IgD-negative memory B cell (primary cell): ENCODE measurements at regions not wholly inside any gene's neighbourhood (a gene's known extent, or its start where the extent isn't known, plus 50 kb on each side); places are given as distances from the start of the nearest gene placed in this dataset.

Source experiments
- H3K27ac Mint-ChIP-seq, 3 donors: one replicate each; pipeline ENCODE4 v1.8.0; 2020 to 2022; ENCODE audit warnings: mild to moderate bottlenecking in 3 of 3, mixed read lengths in 3 of 3, moderate library complexity in 1 of 3
- H3K27me3 Mint-ChIP-seq: one replicate; pipeline ENCODE4 v1.8.0; 2021; ENCODE audit warnings: mixed read lengths
- H3K36me3 Mint-ChIP-seq: one replicate; pipeline ENCODE4 v1.8.0; 2020; ENCODE audit warnings: mild to moderate bottlenecking, mixed read lengths
- H3K4me1 Mint-ChIP-seq, 3 donors: one replicate each; pipeline ENCODE4 v1.8.0; 2020 to 2022; ENCODE audit warnings: mixed read lengths in 3 of 3, mild to moderate bottlenecking in 1 of 3
- H3K4me3 Mint-ChIP-seq, 4 donors: one replicate each; pipeline ENCODE4 v1.8.0; 2020 to 2022; ENCODE audit warnings: mild to moderate bottlenecking in 4 of 4, mixed read lengths in 4 of 4, moderate library complexity in 3 of 4
- H3K9me3 Mint-ChIP-seq, 3 donors: one replicate each; pipeline ENCODE4 v1.8.0; 2020 to 2021; ENCODE audit warnings: mixed read lengths in 3 of 3, mild to moderate bottlenecking in 1 of 3

GRCh38 chr10:29081951-29082685, 206.8 kb upstream of the LYZL1 start:
- peaks cover 2% of the 10 kb centered on the region for H3K27me3 Mint-ChIP-seq
- no peaks in the 10 kb centered on the region for H3K36me3 Mint-ChIP-seq
- no peak overlapping the region for H3K27ac Mint-ChIP-seq
- H3K4me1 Mint-ChIP-seq = no peaks in the 10 kb centered on the region
- H3K9me3 Mint-ChIP-seq = peaks cover 3 to 5% (median 3%) of the 10 kb centered on the region in 3 donors
- no peak overlapping the region for H3K4me3 Mint-ChIP-seq

DNA sequence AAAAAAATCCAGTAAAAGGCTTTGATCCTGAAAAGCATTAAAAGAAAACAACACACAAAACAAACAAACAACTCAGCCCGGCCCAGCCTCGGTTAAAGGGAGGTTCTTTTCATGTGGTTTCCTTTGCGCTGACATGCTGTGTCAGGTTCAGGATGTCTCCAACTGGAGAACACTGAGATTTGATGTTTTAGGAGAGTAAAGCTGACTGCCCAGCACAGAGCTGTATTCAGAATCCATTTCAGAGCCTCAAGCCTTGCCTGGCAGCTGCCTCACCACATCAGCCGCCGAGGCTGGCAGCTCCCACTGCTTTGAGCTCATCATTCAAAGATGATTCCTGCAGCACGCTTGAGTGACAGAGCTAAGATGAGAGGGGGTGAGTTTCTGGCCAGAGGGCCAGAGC, 205.8 kb upstream of the LYZL1 start:
- Mint-ChIP-seq H3K27ac (no peak overlapping the region), H3K27me3 (peaks cover 2% of the 10 kb centered on the region), H3K4me3 (no peak overlapping the region), H3K36me3 (no peaks in the 10 kb centered on the region), H3K9me3 (peaks cover 3 to 7% (median 5%) of the 10 kb centered on the region in 3 donors), H3K4me1 (no peaks in the 10 kb centered on the region)

GRCh38 chr10:29084681-29085307, 204.1 kb upstream of the LYZL1 start:
- Mint-ChIP-seq H3K36me3 (no peaks in the 10 kb centered on the region), H3K4me1 (no peaks in the 10 kb centered on the region), H3K27me3 (peaks cover 2% of the 10 kb centered on the region), H3K9me3 (peaks cover 3 to 7% (median 3%) of the 10 kb centered on the region in 3 donors), H3K27ac (no peak overlapping the region), H3K4me3 (no peak overlapping the region)

GRCh38 chr10:29089091-29089490, 199.8 kb upstream of the LYZL1 start:
- Mint-ChIP-seq H3K4me3 (no peak overlapping the region), H3K27me3 (no peaks in the 10 kb centered on the region), H3K27ac (no peak overlapping the region), H3K36me3 (no peaks in the 10 kb centered on the region), H3K9me3 (peaks cover 0 to 4% (median 3%) of the 10 kb centered on the region in 3 donors), H3K4me1 (no peaks in the 10 kb centered on the region)

GRCh38 chr10:29096303-29096824, 192.5 kb upstream of the LYZL1 start:
- Mint-ChIP-seq H3K4me1 (no peaks in the 10 kb centered on the region), H3K27me3 (no peaks in the 10 kb centered on the region), H3K9me3 (peaks cover 0 to 11% (median 2%) of the 10 kb centered on the region in 3 donors), H3K4me3 (no peak overlapping the region), H3K36me3 (peaks cover 2% of the 10 kb centered on the region), H3K27ac (no peak overlapping the region)

GRCh38 chr10:29098423-29098822, 190.4 kb upstream of the LYZL1 start:
- peaks cover 0 to 11% (median 2%) of the 10 kb centered on the region in 3 donors for H3K9me3 Mint-ChIP-seq
- peaks cover 2% of the 10 kb centered on the region for H3K36me3 Mint-ChIP-seq
- no peak overlapping the region for H3K4me3 Mint-ChIP-seq
- no peak overlapping the region for H3K27ac Mint-ChIP-seq
- no peaks in the 10 kb centered on the region for H3K27me3 Mint-ChIP-seq
- no peaks in the 10 kb centered on the region for H3K4me1 Mint-ChIP-seq

DNA sequence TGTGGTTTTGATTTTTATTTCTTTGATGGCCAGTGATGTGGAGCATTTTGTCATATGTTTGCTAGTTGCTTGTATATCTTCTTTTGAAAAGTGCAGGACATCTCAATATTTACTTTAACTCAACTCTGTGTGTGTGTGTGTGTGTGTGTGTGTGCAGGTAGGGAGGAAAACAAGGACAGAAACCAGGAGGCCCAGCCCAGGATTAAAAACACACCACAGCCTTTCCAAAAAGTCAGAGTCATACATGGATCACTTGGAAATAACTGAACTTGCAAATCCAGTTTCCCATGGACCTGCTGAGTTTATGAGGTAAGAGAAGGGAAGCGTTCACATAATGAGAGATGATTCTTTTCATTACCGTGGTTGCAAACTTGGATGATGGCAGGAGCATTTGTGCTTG, 189.9 kb upstream of the LYZL1 start:
- H3K4me1 Mint-ChIP-seq = no peaks in the 10 kb centered on the region
- no peak overlapping the region for H3K4me3 Mint-ChIP-seq
- no peaks in the 10 kb centered on the region for H3K27me3 Mint-ChIP-seq
- peaks cover 0 to 11% (median 2%) of the 10 kb centered on the region in 3 donors for H3K9me3 Mint-ChIP-seq
- H3K27ac Mint-ChIP-seq = no peak overlapping the region
- peaks cover 2% of the 10 kb centered on the region for H3K36me3 Mint-ChIP-seq

GRCh38 chr10:29099415-29099814, 189.5 kb upstream of the LYZL1 start:
- H3K4me3 Mint-ChIP-seq = no peak overlapping the region
- H3K9me3 Mint-ChIP-seq = peaks cover 0 to 11% (median 2%) of the 10 kb centered on the region in 3 donors
- no peaks in the 10 kb centered on the region for H3K27me3 Mint-ChIP-seq
- H3K36me3 Mint-ChIP-seq = peaks cover 2% of the 10 kb centered on the region
- H3K27ac Mint-ChIP-seq = no peak overlapping the region
- no peaks in the 10 kb centered on the region for H3K4me1 Mint-ChIP-seq

GRCh38 chr10:29100505-29100904, 188.4 kb upstream of the LYZL1 start:
- peaks cover 2% of the 10 kb centered on the region for H3K36me3 Mint-ChIP-seq
- no peaks in the 10 kb centered on the region for H3K27me3 Mint-ChIP-seq
- H3K9me3 Mint-ChIP-seq = peaks cover 0 to 10% (median 2%) of the 10 kb centered on the region in 3 donors
- H3K4me3 Mint-ChIP-seq = no peak overlapping the region
- no peaks in the 10 kb centered on the region for H3K4me1 Mint-ChIP-seq
- no peak overlapping the region for H3K27ac Mint-ChIP-seq

DNA sequence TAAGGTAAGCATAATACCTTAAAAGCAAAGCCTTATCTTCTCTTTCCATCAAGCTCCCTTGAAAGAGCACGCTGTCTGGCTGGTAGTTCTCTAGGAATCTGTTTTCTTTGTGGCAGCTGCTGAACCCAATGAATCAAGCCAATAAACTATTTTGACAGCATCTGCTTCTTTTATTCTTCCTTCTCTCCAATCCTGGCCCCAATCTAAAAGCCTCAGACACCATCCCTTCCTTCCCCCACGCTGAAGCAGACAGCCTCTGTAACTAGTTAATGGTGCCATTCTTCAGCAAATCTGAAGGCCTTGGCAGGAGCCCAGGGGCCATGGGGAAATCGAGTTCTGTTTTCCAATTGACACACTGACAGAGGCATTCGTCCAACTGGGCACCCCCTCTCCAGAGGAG, 186.6 kb upstream of the LYZL1 start:
- no peaks in the 10 kb centered on the region for H3K4me1 Mint-ChIP-seq
- peaks cover 0 to 8% (median under 1%) of the 10 kb centered on the region in 3 donors for H3K9me3 Mint-ChIP-seq
- H3K4me3 Mint-ChIP-seq = no peak overlapping the region
- H3K27me3 Mint-ChIP-seq = no peaks in the 10 kb centered on the region
- H3K27ac Mint-ChIP-seq = no peak overlapping the region
- H3K36me3 Mint-ChIP-seq = peaks cover 2% of the 10 kb centered on the region

DNA sequence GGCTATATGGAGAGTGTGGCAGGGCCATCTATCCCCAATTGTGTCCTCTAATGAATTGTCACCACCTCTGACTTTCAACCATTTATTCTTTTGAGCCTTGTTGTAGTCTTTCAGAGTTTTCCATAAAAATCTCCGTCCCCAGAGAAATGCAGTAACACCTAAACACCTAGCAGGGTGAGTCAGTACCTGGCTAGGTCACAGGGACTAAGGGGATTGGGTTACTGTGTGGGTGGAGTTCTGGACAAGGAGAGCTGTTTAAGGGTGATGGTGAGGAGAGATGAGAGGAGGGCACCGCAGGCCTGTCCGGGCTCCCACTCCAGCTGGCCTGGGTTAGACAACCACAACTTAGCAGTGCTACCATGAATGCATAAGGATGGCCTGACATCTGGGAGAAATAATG, 186.2 kb upstream of the LYZL1 start:
- Mint-ChIP-seq H3K27ac (no peak overlapping the region), H3K9me3 (peaks cover 0 to 8% (median 0%) of the 10 kb centered on the region in 3 donors), H3K27me3 (no peaks in the 10 kb centered on the region), H3K4me3 (no peak overlapping the region), H3K4me1 (no peaks in the 10 kb centered on the region), H3K36me3 (peaks cover 2% of the 10 kb centered on the region)

GRCh38 chr10:29104661-29105399, 184.0 kb upstream of the LYZL1 start:
- H3K36me3 Mint-ChIP-seq = peaks cover 2% of the 10 kb centered on the region
- H3K4me1 Mint-ChIP-seq = no peaks in the 10 kb centered on the region
- no peaks in the 10 kb centered on the region for H3K27me3 Mint-ChIP-seq
- H3K9me3 Mint-ChIP-seq = no peaks in the 10 kb centered on the region
- H3K27ac Mint-ChIP-seq = no peak overlapping the region
- H3K4me3 Mint-ChIP-seq = no peak overlapping the region

- Mint-ChIP-seq H3K27ac (no peak overlapping the region), H3K27me3 (no peaks in the 10 kb centered on the region), H3K36me3 (peaks cover 2% of the 10 kb centered on the region)
Measured at GRCh38 chr10:29105516-29106215, 183.2 kb upstream of the LYZL1 start.

GRCh38 chr10:29106287-29106686, 182.6 kb upstream of the LYZL1 start:
- no peaks in the 10 kb centered on the region for H3K36me3 Mint-ChIP-seq
- no peak overlapping the region for H3K27ac Mint-ChIP-seq
- H3K4me1 Mint-ChIP-seq = no peaks in the 10 kb centered on the region
- no peak overlapping the region for H3K4me3 Mint-ChIP-seq
- H3K27me3 Mint-ChIP-seq = no peaks in the 10 kb centered on the region
- no peaks in the 10 kb centered on the region for H3K9me3 Mint-ChIP-seq

More at GRCh38 chr10:29105516-29106215, 183.2 kb upstream of the LYZL1 start:
- Mint-ChIP-seq H3K9me3 (no peaks in the 10 kb centered on the region), H3K4me1 (no peaks in the 10 kb centered on the region), H3K4me3 (no peak overlapping the region)
